HG02798 (cell line): ENCODE measurements at regions not wholly inside any gene's neighbourhood (a gene's known extent, or its start where the extent isn't known, plus 50 kb on each side); places are given as distances from the start of the nearest gene placed in this dataset.

Source experiments
- ATAC-seq: cut with Tn5 transposase; IDR thresholded peaks from one replicate; pipeline ENCODE4 v1.9.1; 2021; ENCODE audit warnings: mild to moderate bottlenecking; ENCODE audit not compliant: unreplicated experiment, poor library complexity

GRCh38 chr19:31402529-31403316 lies 53.5 kb upstream of the TSHZ3 start:
- ATAC-seq: no peak

- ATAC-seq: no peak
Measured at GRCh38 chr19:31406106-31406505, 56.9 kb upstream of the TSHZ3 start.

- no peak for ATAC-seq
Measured at GRCh38 chr19:31408460-31409124, 59.4 kb upstream of the TSHZ3 start.

- no peak for ATAC-seq
Measured at GRCh38 chr19:31413353-31413752, 64.1 kb upstream of the TSHZ3 start.

- no peak for ATAC-seq
Measured at GRCh38 chr19:31415322-31415721, 66.1 kb upstream of the TSHZ3 start.

DNA sequence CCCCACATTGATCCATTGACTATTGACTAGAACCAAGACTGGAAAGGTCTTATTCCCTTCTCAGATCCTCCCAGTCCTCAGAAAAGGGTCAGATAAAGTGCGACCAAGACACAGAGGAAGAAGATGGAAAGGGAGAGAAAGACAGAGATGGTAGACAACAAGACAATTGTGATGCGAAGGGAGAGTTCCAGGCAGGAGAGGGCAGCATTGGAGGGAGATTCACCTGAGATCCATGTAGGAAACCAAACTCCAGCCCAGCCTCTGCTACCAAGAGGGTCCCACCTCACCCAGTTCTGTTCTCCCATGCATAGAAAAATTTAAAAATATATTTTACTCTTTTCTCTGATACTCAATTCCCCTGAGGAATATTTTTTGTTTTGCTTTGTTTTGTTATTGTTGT lies 67.3 kb upstream of the TSHZ3 start:
- ATAC-seq: no peak

GRCh38 chr19:31418055-31418454 lies 68.8 kb upstream of the TSHZ3 start:
- ATAC-seq: no peak

- ATAC-seq: no peak
Measured at GRCh38 chr19:31418692-31419430, 69.6 kb upstream of the TSHZ3 start.

DNA sequence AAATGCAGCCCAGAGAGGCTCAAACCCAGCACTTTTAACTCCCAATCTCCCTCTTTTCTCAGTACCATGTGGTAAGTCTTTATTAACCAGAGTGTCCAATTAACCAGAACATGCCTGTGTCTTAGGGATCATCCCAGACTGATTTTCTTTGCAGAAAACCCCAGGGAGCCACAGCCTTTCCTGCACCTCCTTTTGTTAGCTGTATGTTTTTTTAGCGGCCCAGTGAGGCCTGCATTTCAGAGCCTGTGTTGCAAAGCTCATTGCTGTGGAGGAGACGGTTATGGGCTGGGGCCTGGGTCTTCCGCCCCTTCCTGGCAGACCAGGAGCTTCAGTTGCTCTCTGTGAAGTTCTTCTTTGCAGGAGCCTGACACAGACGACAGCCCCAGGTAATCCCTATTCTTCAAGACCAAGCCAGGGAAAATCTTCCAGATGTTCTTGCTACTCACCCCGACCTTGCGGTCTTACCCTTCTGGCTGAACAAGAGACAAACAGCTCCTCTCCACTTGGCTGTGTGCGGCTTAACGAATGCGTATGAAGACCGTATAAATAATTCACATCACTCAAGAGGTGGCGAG lies 70.7 kb upstream of the TSHZ3 start:
- ATAC-seq: no peak

DNA sequence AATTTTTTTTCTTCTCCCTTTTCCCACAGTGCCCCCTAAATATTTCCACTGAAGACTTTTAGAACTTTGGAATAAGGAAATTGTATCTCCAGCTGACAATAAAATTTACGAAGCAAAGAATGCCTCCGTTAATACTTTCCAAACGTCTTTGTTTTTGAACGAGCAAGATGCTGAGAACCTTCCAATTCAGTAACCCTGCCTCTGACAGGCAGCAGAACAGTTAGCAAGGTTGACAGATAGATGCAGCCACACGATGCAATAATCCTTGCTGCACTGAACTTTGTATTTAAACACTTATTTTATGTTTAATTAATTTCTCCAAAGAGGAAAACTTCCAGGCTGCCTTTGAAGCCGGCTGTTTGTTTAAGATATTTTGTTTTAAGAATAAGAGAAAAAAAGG lies 71.8 kb upstream of the TSHZ3 start:
- ATAC-seq: no peak

- ATAC-seq: no peak
Measured at GRCh38 chr19:31421856-31422255, 72.6 kb upstream of the TSHZ3 start.

DNA sequence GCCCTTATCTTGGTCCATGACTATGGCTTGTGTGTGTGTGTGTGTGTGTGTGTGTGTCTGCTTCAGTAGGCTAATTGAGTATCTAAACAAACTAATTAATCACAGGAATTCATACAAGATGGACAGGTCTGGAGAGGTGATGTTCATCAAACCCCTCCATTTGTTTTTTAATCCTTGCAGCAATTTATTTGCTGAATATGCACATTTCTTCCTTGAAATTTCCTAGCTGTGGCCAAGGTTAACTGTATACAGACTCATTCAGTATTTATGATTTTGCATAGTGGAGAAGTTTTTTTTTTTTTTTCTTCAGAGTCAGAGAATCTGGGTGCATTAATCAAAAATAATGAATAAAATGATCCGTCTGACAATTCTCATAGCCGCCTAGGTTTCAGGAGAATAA lies 74.7 kb upstream of the TSHZ3 start:
- ATAC-seq: no peak

- ATAC-seq: no peak
Measured at GRCh38 chr19:31424861-31425620, 75.8 kb upstream of the TSHZ3 start.

DNA sequence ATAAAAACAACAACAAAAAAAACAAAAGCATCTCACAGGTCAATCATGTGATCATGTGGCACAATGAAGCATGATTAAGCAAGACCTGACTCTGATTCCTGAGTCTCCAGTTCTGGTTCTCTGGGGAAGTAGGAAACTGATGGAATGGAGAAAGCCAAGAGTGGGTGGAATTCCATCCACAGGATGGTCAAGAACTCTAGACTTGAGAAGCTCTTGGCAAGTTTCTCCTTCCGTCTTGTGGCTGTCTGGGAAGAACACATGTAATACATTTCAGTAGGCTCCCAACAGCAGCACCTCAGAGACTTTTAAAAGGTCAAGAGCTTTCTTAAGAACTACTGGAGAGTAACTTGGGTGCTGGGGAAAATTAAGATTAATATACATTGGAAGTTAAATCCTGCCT lies 78.6 kb upstream of the TSHZ3 start:
- no peak for ATAC-seq

GRCh38 chr19:31430381-31430780 lies 81.1 kb upstream of the TSHZ3 start:
- no peak for ATAC-seq

DNA sequence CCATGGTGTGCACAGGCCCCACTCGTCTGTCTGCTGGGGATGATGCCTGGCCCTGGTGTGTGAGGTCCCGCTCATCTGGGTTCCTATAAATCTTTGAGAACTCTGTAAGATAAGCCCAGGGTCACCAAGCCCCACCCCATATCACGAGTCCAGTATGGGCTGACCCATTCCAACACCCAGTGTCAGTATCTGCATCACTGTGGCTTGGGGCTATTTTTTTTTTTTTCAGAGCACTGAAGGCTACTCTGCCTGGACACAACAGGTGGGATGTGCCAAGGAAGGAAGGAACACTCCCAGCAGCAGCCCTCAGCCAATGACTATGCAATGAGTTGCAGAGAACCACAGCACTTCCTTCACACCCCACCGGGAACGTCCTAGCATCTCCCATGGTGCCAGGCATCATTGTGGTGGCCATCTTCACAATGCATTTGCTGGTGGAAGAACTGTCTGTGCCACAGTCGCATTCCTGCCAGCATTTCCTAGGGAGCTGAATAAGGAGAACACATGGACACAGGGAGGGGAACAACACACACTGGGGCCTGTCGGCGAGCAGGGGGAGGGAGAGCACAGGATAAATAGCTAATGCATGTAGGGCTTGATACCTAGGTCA lies 83.1 kb upstream of the TSHZ3 start:
- ATAC-seq: no peak

DNA sequence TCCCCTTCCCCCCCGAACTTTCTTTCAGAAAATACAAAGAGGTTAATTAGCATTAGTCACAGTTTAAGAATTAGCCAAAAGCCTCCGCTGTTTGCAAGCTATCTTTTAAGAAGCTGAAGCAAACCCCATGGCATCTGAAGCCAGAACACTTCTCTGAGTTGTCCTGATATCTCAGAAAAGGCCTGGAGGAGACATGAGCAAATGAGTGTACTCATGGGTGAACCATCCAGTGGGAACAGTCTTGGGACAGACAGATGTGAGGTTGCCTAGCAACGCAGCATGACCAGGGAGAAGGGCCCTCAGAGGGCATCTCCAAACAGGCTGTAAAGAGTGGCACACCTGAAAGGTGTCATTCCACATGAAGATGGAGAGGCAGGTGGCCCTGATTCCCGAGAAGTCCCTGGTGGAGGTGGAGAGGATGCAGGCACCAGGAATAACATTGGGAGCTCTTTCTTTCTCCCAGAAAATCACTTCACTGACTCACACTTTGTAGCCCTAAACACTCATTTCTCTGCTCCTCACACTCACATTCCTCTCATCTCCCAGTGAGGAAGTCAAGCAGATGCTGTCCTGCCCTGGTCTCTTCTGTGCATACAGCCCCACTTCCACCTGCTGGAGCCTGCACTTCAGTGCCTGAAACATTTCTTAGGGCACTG lies 87.0 kb upstream of the TSHZ3 start:
- no peak for ATAC-seq

DNA sequence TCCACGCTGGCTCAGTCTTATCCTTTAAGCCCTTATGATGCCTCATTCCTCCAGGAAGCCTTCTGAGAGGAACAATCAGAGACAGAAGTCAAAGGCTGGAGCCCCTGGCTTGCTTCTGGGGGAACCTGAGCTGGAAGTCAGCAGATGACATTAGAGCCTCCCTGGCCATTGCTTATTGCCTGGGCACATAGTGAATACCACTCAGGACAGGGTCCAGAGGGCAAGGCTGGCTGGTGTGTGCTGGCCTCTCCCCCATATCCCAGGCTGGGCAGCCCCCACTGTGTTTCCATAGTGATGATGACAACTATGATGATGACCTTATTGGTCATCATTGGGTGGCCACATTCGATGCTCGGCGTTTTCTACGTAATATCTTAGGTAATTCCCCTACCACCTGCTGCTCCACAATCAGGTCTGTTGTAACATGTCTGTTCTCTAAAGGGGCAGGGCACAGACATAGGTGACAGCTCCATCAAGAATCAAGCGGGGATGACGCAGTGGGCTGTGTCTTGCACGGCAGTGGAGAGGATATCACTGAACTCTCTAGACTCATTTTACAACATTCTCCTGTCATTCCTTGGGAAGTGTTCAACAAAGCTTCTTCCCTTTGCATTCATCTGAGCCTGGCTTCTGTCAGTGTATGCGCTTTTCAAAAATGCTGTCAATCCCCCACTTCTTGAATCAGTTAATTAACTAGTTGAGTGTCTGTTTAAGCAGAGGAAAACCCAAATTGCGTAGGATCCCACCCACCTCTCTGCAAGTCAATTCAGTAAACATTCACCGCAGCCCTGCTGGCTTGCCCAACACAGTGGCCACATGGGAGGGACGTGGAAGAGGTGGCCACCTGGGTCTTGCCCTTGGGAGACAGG lies 89.4 kb upstream of the TSHZ3 start:
- ATAC-seq: no peak

DNA sequence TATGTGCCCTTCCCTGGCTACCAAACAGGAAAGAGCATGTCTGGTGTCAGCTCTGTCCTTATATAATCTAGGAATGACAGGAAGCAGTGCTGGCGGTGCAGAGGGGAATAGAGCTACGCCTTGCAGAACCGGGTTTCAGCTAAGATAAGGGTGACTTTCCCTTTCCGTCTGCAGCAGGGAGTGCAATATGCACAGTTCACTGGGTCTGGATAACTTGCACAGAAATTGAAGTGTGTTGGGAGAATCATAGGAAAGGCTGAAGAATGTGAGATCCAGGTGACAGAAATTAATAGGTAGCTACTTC lies 90.0 kb upstream of the TSHZ3 start:
- ATAC-seq: no peak
